Tibial nerve (tissue), 4 donors: ENCODE measurements at regions not wholly inside any gene's neighbourhood (a gene's known extent, or its start where the extent isn't known, plus 50 kb on each side); places are given as distances from the start of the nearest gene placed in this dataset.

ENCODE experiments used
- DNase-seq, 2 donors: peaks; one replicate each; pipeline ENCODE4 v3.0.0-alpha.2; 2019; ENCODE audit warnings: low spot score in 2 of 2
- H3K27ac ChIP-seq, 4 donors: fragments of 200-600 bp; sonication (generic) in 3 of 4; one replicate each; pipeline ENCODE4 v1.5.1; 2017 to 2019; ENCODE audit warnings: mild to moderate bottlenecking in 1 of 4
- H3K27me3 ChIP-seq, 2 donors: fragments of 200-600 bp; sonication (generic) in 1 of 2; one replicate each; pipeline versions ENCODE4 v1.5.1 to v1.6.0; 2017 to 2019
- H3K36me3 ChIP-seq, 3 donors: fragments of 200-600 bp; sonication (generic); one replicate each; pipeline ENCODE4 v1.5.1; 2018 to 2019
- H3K4me1 ChIP-seq, 4 donors: fragments of 200-600 bp; sonication (generic) in 3 of 4; one replicate each; pipeline ENCODE4 v1.5.1; 2017 to 2019
- H3K4me3 ChIP-seq, 4 donors: fragments of 200-600 bp; sonication (generic) in 3 of 4; one replicate each; pipeline ENCODE4 v1.5.1; 2017 to 2019; ENCODE audit warnings: mild to moderate bottlenecking in 1 of 4, moderate library complexity in 1 of 4
- H3K9me3 ChIP-seq, 4 donors: fragments of 200-600 bp; sonication (generic) in 3 of 4; one replicate each; pipeline ENCODE4 v1.5.1; 2017 to 2019
- CTCF ChIP-seq, 5 experiments: fragments of 200-600 bp in 3 of 5; fragments of 450-650 bp in 2 of 5; sonication (generic) in 3 of 5; IDR thresholded peaks; one replicate each; pipeline ENCODE4 v1.5.1; 2016 to 2019; ENCODE audit warnings: antibody characterized with exemption in 5 of 5, mild to moderate bottlenecking in 3 of 5, moderate library complexity in 2 of 5
- EP300 ChIP-seq, 2 donors: sonication (generic); formaldehyde crosslinking; IDR thresholded peaks; one replicate each; pipeline ENCODE4 v1.6.1; 2017; ENCODE audit warnings: antibody characterized with exemption in 2 of 2, mild to moderate bottlenecking in 1 of 2
- POLR2A ChIP-seq, 2 donors: fragments of 450-650 bp; IDR thresholded peaks; one replicate each; pipeline ENCODE4 v1.6.1; 2017; ENCODE audit warnings: antibody characterized with exemption in 2 of 2, mild to moderate bottlenecking in 2 of 2, moderate library complexity in 2 of 2
- WGBS, 2 donors: methylation state at CpG; one replicate each; pipeline ENCODE4 v1.1.5; 2018; 5-methylcytosine and 5-hydroxymethylcytosine counted together

DNA sequence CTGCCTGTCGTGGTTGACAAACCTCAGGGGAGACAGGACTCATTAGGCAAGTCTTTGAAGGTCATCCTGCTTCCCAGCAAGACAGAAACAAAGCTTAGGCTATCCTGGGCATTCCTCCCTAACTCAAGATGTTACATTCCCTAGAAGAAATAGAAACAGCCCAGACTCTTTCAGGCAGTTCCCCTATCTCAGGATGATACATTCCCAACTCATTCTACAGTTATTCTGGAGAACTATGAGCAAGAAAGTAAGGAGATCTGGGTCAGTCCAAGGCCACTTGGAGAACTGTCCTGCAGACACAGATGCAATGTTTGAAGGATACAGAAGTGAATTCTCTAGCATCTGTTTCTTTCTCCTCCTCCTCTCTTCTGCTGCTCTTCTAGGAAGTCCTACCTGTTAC, 220.1 kb upstream of the NCKAP5 start:
- H3K4me3 ChIP-seq, result no peak overlapping the region
- 11 to 62% methylated on average over 1 of the region's 1 CpG for WGBS, 2 donors
- no peaks in the 10 kb centered on the region for H3K36me3 ChIP-seq
- TF ChIP-seq CTCF (IDR thresholded peaks at IDR 0.05) (no peak), POLR2A (IDR thresholded peaks at IDR 0.05) (no peak), EP300 (IDR thresholded peaks at IDR 0.05) (no peak)
- H3K4me1 ChIP-seq, result no peaks in the 10 kb centered on the region
- no peaks in the 10 kb centered on the region for H3K27me3 ChIP-seq
- H3K9me3 ChIP-seq, result peaks cover 0 to 10% (median 0%) of the 10 kb centered on the region in 4 donors
- H3K27ac ChIP-seq, result no peak overlapping the region
- no peak for DNase-seq

DNA sequence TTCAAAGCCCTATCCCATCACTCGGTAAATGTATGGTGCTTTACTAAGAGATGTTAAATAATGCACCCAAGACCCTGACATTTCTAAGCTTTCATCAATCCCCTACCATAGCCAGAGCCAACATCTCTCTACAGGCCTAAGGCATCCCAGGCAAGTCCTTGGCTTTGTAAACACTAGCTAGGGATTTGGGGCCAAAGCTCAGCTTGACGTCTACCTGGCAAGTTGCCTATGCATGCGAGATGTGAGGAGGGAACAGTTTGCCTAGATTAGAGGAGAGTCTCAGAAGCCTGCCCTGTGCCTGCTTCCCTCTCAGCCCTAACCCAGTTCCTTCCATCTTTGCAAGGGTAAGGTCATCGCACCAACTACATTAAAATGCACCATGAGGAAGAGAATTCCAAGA, 221.5 kb upstream of the NCKAP5 start:
- no peaks in the 10 kb centered on the region for H3K36me3 ChIP-seq
- no peaks in the 10 kb centered on the region for H3K27me3 ChIP-seq
- no peak overlapping the region for H3K4me3 ChIP-seq
- peaks cover 0 to 23% (median 3%) of the 10 kb centered on the region in 4 donors for H3K9me3 ChIP-seq
- H3K27ac ChIP-seq, result no peak overlapping the region
- 64 to 68% methylated on average over 4 of the region's 4 CpGs for WGBS, 2 donors
- TF ChIP-seq CTCF (IDR thresholded peaks at IDR 0.05) (no peak), EP300 (IDR thresholded peaks at IDR 0.05) (no peak), POLR2A (IDR thresholded peaks at IDR 0.05) (no peak)
- no peak for DNase-seq
- H3K4me1 ChIP-seq, result no peaks in the 10 kb centered on the region

- 86 to 95% methylated on average over 1 of the region's 1 CpG for WGBS, 2 donors
- Histone ChIP-seq H3K27ac (no peak overlapping the region), H3K36me3 (no peaks in the 10 kb centered on the region), H3K9me3 (peaks cover 0 to 29% (median 6%) of the 10 kb centered on the region in 4 donors), H3K27me3 (no peaks in the 10 kb centered on the region), H3K4me3 (no peak overlapping the region), H3K4me1 (no peaks in the 10 kb centered on the region)
- no peak for TF ChIP-seq EP300 (IDR thresholded peaks at IDR 0.05)
- TF ChIP-seq CTCF (IDR thresholded peaks at IDR 0.05), result no peak
- no peak for TF ChIP-seq POLR2A (IDR thresholded peaks at IDR 0.05)
- DNase-seq, result no peak
These were observed 222.4 kb upstream of the NCKAP5 start for GRCh38 chr2:133790711-133791110.

GRCh38 chr2:133791191-133791590, 222.9 kb upstream of the NCKAP5 start:
- no peak overlapping the region for H3K27ac ChIP-seq
- H3K36me3 ChIP-seq, result no peaks in the 10 kb centered on the region
- H3K27me3 ChIP-seq, result no peaks in the 10 kb centered on the region
- no peaks in the 10 kb centered on the region for H3K4me1 ChIP-seq
- H3K9me3 ChIP-seq, result peaks cover 0 to 29% (median 6%) of the 10 kb centered on the region in 4 donors
- TF ChIP-seq POLR2A (IDR thresholded peaks at IDR 0.05) (no peak), CTCF (IDR thresholded peaks at IDR 0.05) (no peak), EP300 (IDR thresholded peaks at IDR 0.05) (no peak)
- H3K4me3 ChIP-seq, result no peak overlapping the region
- WGBS, 2 donors, result 60 to 76% methylated on average over 6 of the region's 6 CpGs
- DNase-seq, result no peak

- TF ChIP-seq EP300 (IDR thresholded peaks at IDR 0.05) (no peak), POLR2A (IDR thresholded peaks at IDR 0.05) (no peak), CTCF (IDR thresholded peaks at IDR 0.05) (no peak)
- no peaks in the 10 kb centered on the region for H3K27me3 ChIP-seq
- H3K36me3 ChIP-seq, result no peaks in the 10 kb centered on the region
- H3K4me1 ChIP-seq, result no peaks in the 10 kb centered on the region
- 91 to 93% methylated on average over 5 of the region's 5 CpGs for WGBS, 2 donors
- no peak for DNase-seq
- H3K4me3 ChIP-seq, result no peak overlapping the region
- H3K9me3 ChIP-seq, result peaks cover 0 to 37% (median 6%) of the 10 kb centered on the region in 4 donors
- no peak overlapping the region for H3K27ac ChIP-seq
These were observed 224.0 kb upstream of the NCKAP5 start for GRCh38 chr2:133792223-133792622.
